ENCODE measurements at regions not wholly inside any gene's neighbourhood (a gene's known extent, or its start where the extent isn't known, plus 50 kb on each side); places are given as distances from the start of the nearest gene placed in this dataset.
A peak's percentile ranks its signal among the peaks of the same experiment; 100 is the strongest.
"Not testable (repeated sequence)": the region's sequence is repeated elsewhere in the genome, so short reads cannot be mapped to it uniquely, and the experiment has no call there.

DNA sequence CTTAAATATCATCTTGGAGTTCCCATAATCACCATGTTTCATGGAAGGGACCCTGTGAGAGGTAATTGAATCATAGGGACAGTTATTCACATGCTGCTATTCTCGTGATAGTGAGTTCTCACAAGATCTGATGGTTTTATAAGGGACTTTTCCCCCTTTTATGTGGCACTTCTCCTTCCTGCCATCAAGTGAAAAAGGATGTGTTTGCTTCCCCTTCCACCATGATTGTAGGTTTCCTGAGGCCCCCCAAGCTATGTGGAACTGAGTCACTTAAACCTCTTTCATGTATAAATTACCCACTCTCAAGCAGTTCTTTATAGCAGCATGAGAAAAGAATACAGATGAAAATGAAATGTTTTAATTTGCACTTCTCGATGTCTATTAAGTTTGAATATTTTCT, 112.0 kb downstream of the ZNF648 start:
- Histone ChIP-seq H3K36me3 (ENCODE audit: control insufficient read depth, insufficient read depth, low read length) (no peaks in the 10 kb centered on the region), H3K27me3 (ENCODE audit: control insufficient read depth, insufficient read depth, low read length) (no peaks in the 10 kb centered on the region), H3K9me3 (ENCODE audit: control insufficient read depth, insufficient read depth, low read length) (no peaks in the 10 kb centered on the region), H3K4me3 (ENCODE audit: low read length) (no peak overlapping the region), H3K4me1 (ENCODE audit: control insufficient read depth, insufficient read depth, low read length) (no peaks in the 10 kb centered on the region), H3K27ac (ENCODE audit: low read length) (no peak overlapping the region)
- no peak for DNase-seq (ENCODE audit: low read depth, low spot score)
- WGBS (ENCODE audit: insufficient coverage, insufficient read length) = no CpG with 5 or more reads among the region's 2 CpGs

DNA sequence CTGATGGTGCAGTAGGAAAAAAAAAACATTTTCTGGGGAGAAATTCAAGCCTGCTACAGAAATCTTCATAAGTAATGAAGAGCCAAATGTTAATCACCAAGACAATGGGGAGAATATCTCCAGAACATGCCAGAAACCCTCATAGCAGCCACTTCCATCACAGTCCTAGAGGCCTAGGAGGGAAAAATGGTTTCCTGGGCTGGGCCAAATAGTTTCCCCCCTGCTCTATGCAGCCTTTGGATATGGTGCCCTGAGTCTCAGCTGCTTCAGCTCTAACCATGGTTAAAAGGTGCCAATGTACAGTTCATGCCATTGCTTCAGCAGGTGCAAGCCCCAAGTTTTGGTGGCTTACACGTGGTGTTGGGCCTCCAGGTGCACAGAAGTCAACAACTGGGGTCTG, 113.1 kb downstream of the ZNF648 start:
- WGBS (ENCODE audit: insufficient coverage, insufficient read length) = no CpG with 5 or more reads among the region's 1 CpG
- DNase-seq (ENCODE audit: low read depth, low spot score) = no peak

DNA sequence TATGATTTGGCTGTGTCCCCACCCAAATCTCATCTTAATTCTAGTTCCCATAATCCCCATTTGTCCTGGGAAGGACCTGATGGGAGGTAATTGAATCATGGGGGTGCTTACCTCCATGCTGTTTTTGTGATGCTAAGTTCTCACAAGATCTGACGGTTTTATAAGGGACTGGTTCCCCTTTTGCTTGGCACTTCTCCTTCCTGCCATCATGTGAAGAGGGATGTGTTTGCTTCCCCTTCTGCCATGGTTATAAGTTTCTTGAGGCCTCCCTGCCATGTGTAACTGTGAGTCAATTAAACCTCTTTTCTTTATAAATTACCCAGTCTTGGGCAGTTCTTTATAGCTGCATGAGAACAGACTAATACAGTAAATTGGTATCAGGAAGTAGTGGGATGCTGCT, 114.1 kb downstream of the ZNF648 start:
- WGBS (ENCODE audit: insufficient coverage, insufficient read length) = no CpG with 5 or more reads among the region's 1 CpG
- DNase-seq (ENCODE audit: low read depth, low spot score) = no peak
- no peaks in the 10 kb centered on the region for H3K27me3 ChIP-seq (ENCODE audit: control insufficient read depth, insufficient read depth, low read length)

More for the DNA sequence above, 113.1 kb downstream of the ZNF648 start:
- no peaks in the 10 kb centered on the region for H3K36me3 ChIP-seq (ENCODE audit: control insufficient read depth, insufficient read depth, low read length)
- no peaks in the 10 kb centered on the region for H3K9me3 ChIP-seq (ENCODE audit: control insufficient read depth, insufficient read depth, low read length)
- no peak overlapping the region for H3K4me3 ChIP-seq (ENCODE audit: low read length)
- H3K4me1 ChIP-seq (ENCODE audit: control insufficient read depth, insufficient read depth, low read length) = no peaks in the 10 kb centered on the region
- no peaks in the 10 kb centered on the region for H3K27me3 ChIP-seq (ENCODE audit: control insufficient read depth, insufficient read depth, low read length)
- H3K27ac ChIP-seq (ENCODE audit: low read length) = no peak overlapping the region

DNA sequence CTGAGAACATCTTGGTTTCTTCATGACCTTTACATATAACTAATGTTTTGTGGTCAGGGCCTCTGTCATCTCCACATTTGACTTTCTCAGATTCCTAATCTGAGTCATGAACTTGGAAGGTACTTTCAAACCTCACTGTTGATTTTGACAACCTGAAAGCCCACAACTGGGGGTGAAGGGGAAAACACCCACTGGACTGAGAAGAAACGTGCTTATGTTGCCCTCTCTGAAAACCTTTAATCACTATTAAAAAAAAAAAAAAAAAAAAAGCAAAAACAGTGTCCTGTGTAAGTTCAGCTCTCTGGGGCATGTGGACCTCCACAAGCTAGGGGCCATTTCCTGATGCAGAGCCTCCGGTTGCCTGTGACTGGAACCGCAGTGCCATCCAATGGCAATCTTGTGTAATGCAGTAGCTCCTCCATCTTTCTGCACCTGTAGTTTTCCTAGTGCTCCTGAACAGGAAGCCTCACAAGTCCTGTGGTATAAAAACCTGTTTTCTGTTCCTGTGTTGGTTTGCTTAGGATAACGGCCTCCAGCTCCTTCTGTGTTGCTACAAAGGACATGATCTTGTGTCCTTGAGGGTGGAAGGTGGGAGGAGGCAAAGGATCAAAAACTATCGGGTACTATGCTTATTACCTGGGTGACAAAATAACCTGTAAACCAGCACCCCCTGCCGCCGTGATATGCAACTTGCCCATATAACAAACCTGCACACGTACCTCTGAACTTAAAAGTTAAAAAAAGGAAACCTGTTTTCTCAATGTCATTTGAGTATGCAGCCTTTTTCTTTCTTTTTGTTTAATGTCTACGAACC, 124.5 kb downstream of the ZNF648 start:
- H3K9me3 ChIP-seq (ENCODE audit: control insufficient read depth, insufficient read depth, low read length) = no peaks in the 10 kb centered on the region
- H3K27ac ChIP-seq (ENCODE audit: low read length) = no peak overlapping the region
- H3K4me3 ChIP-seq (ENCODE audit: low read length) = no peak overlapping the region
- H3K27me3 ChIP-seq (ENCODE audit: control insufficient read depth, insufficient read depth, low read length) = no peaks in the 10 kb centered on the region
- H3K4me1 ChIP-seq (ENCODE audit: control insufficient read depth, insufficient read depth, low read length) = no peaks in the 10 kb centered on the region
- DNase-seq (ENCODE audit: low read depth, low spot score) = peak; percentile 87
- H3K36me3 ChIP-seq (ENCODE audit: control insufficient read depth, insufficient read depth, low read length) = no peaks in the 10 kb centered on the region
- WGBS (ENCODE audit: insufficient coverage, insufficient read length) = no CpG with 5 or more reads among the region's 9 CpGs

More for the DNA sequence above, 114.1 kb downstream of the ZNF648 start:
- Histone ChIP-seq H3K4me3 (ENCODE audit: low read length) (no peak overlapping the region), H3K36me3 (ENCODE audit: control insufficient read depth, insufficient read depth, low read length) (no peaks in the 10 kb centered on the region), H3K27ac (ENCODE audit: low read length) (no peak overlapping the region), H3K4me1 (ENCODE audit: control insufficient read depth, insufficient read depth, low read length) (no peaks in the 10 kb centered on the region), H3K9me3 (ENCODE audit: control insufficient read depth, insufficient read depth, low read length) (no peaks in the 10 kb centered on the region)

DNA sequence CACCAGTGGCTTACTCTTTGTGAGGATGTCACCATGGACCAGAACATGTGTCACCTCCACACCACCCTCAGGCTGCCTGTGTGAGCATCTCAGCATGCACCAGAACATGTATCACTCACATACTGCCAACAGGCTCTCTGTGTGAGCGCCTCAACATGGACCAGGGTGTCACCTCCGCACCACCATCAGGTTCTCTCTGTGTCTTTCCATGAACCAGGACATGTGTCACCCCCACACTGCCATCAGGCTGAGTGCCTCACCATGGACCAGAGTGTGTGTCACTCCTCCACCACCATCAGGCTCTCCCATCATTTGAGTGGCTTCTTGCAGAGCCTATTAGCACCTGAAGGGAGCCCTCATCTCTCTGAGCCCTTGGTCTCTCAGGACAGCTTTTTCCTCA, 125.2 kb downstream of the ZNF648 start:
- WGBS (ENCODE audit: insufficient coverage, insufficient read length) = no CpG with 5 or more reads among the region's 2 CpGs
- DNase-seq (ENCODE audit: low read depth, low spot score) = no peak
- no peaks in the 10 kb centered on the region for H3K36me3 ChIP-seq (ENCODE audit: control insufficient read depth, insufficient read depth, low read length)

DNA sequence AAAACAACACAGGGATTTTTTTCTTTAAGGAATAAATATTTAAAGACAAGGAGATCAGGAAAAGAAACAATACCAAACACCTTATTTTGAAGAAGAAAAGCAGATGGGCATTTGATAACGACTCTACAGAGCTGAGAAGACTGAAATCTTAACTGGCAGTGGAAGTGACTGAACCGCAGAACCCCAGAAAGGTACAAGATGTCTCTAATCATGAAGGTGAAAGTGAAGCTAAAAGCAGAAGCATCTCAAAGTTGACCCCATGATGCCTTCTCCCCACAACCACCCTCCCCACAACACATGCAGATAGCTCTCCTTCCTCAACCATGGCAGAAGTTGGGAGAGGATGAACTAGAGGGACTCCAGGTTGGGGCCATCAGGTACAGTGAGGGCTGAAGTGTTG, 129.6 kb downstream of the ZNF648 start:
- Histone ChIP-seq H3K4me1 (ENCODE audit: control insufficient read depth, insufficient read depth, low read length) (no peaks in the 10 kb centered on the region), H3K27ac (ENCODE audit: low read length) (no peak overlapping the region), H3K4me3 (ENCODE audit: low read length) (no peak overlapping the region), H3K9me3 (ENCODE audit: control insufficient read depth, insufficient read depth, low read length) (no peaks in the 10 kb centered on the region), H3K36me3 (ENCODE audit: control insufficient read depth, insufficient read depth, low read length) (no peaks in the 10 kb centered on the region), H3K27me3 (ENCODE audit: control insufficient read depth, insufficient read depth, low read length) (no peaks in the 10 kb centered on the region)
- no peak for DNase-seq (ENCODE audit: low read depth, low spot score)
- no CpG with 5 or more reads among the region's 2 CpGs for WGBS (ENCODE audit: insufficient coverage, insufficient read length)

More for the DNA sequence above, 125.2 kb downstream of the ZNF648 start:
- Histone ChIP-seq H3K27ac (ENCODE audit: low read length) (no peak overlapping the region), H3K4me1 (ENCODE audit: control insufficient read depth, insufficient read depth, low read length) (no peaks in the 10 kb centered on the region), H3K27me3 (ENCODE audit: control insufficient read depth, insufficient read depth, low read length) (no peaks in the 10 kb centered on the region), H3K9me3 (ENCODE audit: control insufficient read depth, insufficient read depth, low read length) (no peaks in the 10 kb centered on the region), H3K4me3 (ENCODE audit: low read length) (no peak overlapping the region)

DNA sequence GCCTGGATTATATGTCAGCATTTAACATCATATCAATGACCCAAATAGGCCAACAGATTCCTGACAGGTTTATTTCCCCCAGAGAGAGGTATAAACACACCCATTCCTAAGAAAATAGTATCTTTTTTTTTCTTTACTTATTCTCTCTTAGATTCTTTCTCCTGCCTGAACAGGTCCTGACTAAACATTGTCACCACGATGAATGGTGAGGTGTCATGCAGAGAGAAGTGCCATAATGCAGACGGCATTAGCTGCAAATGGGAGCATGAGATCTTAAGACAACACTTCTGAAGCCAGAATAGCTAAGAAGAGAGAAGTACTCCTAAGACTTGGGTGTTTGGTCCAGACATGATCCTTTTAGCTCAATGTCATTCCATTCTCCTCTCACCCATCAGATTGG, 131.3 kb downstream of the ZNF648 start:
- Histone ChIP-seq H3K27ac (ENCODE audit: low read length) (no peak overlapping the region), H3K4me1 (ENCODE audit: control insufficient read depth, insufficient read depth, low read length) (no peaks in the 10 kb centered on the region), H3K9me3 (ENCODE audit: control insufficient read depth, insufficient read depth, low read length) (no peaks in the 10 kb centered on the region), H3K27me3 (ENCODE audit: control insufficient read depth, insufficient read depth, low read length) (no peaks in the 10 kb centered on the region), H3K36me3 (ENCODE audit: control insufficient read depth, insufficient read depth, low read length) (no peaks in the 10 kb centered on the region), H3K4me3 (ENCODE audit: low read length) (no peak overlapping the region)
- no CpG with 5 or more reads among the region's 2 CpGs for WGBS (ENCODE audit: insufficient coverage, insufficient read length)
- DNase-seq (ENCODE audit: low read depth, low spot score) = no peak

DNA sequence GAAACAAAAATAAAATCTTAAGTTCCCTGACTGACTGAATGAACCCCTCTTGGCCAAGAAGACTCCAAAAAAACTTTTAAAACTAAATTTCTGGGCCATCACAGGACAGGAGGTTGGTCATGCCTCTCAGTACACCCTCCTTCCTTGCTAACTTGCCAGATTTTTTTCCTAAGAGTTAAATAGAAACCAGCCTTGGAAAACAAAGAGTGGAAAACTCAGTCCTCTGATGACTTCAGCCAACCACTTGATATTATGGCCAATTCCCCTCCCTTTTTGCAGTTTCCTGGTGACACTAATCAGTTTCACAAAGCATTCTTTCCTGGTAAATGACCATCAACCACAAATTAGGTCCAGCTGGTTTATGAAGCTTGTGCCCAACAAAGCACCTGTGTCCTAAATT, 134.8 kb downstream of the ZNF648 start:
- H3K27me3 ChIP-seq (ENCODE audit: control insufficient read depth, insufficient read depth, low read length) = no peaks in the 10 kb centered on the region
- H3K27ac ChIP-seq (ENCODE audit: low read length) = no peak overlapping the region

DNA sequence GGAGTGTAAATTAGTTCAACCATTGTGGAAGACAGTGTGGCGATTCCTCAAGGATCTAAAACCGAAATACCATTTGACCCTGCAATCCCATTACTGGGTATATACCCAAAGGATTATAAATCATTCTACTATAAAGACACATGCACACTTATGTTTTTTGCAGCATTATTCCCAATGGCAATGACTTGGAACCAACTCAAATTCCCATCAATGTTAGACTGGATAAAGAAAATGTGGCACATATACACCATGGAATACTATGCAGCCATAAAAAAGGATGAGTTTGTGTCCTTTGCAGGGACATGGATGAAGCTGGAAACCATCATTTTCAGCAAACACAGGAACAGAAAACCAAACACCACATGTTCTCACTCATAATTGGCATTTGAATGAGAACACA, 137.5 kb downstream of the ZNF648 start:
- H3K36me3 ChIP-seq (ENCODE audit: control insufficient read depth, insufficient read depth, low read length); H3K4me3 ChIP-seq (ENCODE audit: low read length); H3K4me1 ChIP-seq (ENCODE audit: control insufficient read depth, insufficient read depth, low read length); DNase-seq (ENCODE audit: low read depth, low spot score); H3K27me3 ChIP-seq (ENCODE audit: control insufficient read depth, insufficient read depth, low read length); H3K9me3 ChIP-seq (ENCODE audit: control insufficient read depth, insufficient read depth, low read length); H3K27ac ChIP-seq (ENCODE audit: low read length): not testable (repeated sequence)
- WGBS (ENCODE audit: insufficient coverage, insufficient read length) = no CpG with 5 or more reads among the region's 2 CpGs

More for the DNA sequence above, 134.8 kb downstream of the ZNF648 start:
- H3K36me3 ChIP-seq (ENCODE audit: control insufficient read depth, insufficient read depth, low read length) = no peaks in the 10 kb centered on the region
- DNase-seq (ENCODE audit: low read depth, low spot score) = no peak
- no peaks in the 10 kb centered on the region for H3K9me3 ChIP-seq (ENCODE audit: control insufficient read depth, insufficient read depth, low read length)
- no peaks in the 10 kb centered on the region for H3K4me1 ChIP-seq (ENCODE audit: control insufficient read depth, insufficient read depth, low read length)
- H3K4me3 ChIP-seq (ENCODE audit: low read length) = no peak overlapping the region

DNA sequence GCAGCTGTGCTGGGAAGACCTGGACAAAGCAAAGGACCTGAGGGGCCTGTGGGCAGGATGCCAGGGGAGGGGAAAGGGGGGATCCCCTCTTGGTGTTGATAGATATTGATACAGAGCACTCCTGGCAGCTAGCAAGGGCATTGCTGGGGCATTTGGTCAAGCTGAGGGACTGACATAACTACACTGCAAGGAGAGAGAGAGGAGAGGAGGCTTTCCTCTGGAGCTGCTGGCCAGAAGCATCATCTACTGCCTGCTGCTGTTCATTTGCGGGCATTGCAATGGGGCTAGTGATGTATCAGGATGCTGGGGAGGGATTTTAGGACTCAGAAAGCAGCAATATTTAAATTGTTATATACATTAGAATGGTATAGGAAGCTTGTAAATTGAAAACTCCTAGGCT, 142.0 kb downstream of the ZNF648 start:
- no peaks in the 10 kb centered on the region for H3K36me3 ChIP-seq (ENCODE audit: control insufficient read depth, insufficient read depth, low read length)
- no peak for DNase-seq (ENCODE audit: low read depth, low spot score)
- no CpG with 5 or more reads among the region's 1 CpG for WGBS (ENCODE audit: insufficient coverage, insufficient read length)
- no peak overlapping the region for H3K27ac ChIP-seq (ENCODE audit: low read length)
- no peaks in the 10 kb centered on the region for H3K4me1 ChIP-seq (ENCODE audit: control insufficient read depth, insufficient read depth, low read length)
- no peaks in the 10 kb centered on the region for H3K9me3 ChIP-seq (ENCODE audit: control insufficient read depth, insufficient read depth, low read length)
- no peak overlapping the region for H3K4me3 ChIP-seq (ENCODE audit: low read length)
- H3K27me3 ChIP-seq (ENCODE audit: control insufficient read depth, insufficient read depth, low read length) = no peaks in the 10 kb centered on the region

DNA sequence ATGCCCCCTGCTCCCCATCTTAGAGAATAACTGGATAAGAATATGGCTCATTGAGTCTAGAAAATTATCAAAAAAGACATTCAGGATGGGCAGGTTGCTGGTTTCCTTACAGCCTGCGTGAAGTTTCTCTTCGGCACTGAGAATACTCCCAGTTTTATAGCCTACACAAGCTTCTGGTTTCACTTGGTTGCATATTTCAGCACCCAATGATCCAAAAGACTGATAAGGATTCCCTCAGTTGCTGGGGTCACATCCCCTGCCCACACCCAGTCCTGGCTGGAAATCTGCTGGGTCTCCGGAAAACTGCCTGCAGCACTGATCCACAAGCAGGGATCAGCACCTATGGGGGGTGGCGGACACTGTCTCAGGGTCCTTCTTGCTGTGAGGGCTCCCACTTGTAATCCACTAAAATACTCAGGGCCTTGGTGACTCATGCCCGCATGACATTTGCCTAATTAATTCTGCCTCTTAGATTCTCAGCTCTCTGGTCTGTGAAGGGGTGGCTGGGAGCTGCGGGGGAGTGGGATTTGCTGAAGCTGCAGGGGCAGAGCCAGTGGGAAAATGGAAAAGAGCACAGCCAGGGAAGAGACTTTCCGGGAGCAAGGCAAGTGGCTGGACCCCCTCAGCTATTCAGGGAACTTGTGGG, 142.5 kb downstream of the ZNF648 start:
- Histone ChIP-seq H3K9me3 (ENCODE audit: control insufficient read depth, insufficient read depth, low read length) (no peaks in the 10 kb centered on the region), H3K4me3 (ENCODE audit: low read length) (no peak overlapping the region), H3K27ac (ENCODE audit: low read length) (no peak overlapping the region), H3K27me3 (ENCODE audit: control insufficient read depth, insufficient read depth, low read length) (no peaks in the 10 kb centered on the region), H3K4me1 (ENCODE audit: control insufficient read depth, insufficient read depth, low read length) (no peaks in the 10 kb centered on the region), H3K36me3 (ENCODE audit: control insufficient read depth, insufficient read depth, low read length) (no peaks in the 10 kb centered on the region)
- WGBS (ENCODE audit: insufficient coverage, insufficient read length) = no CpG with 5 or more reads among the region's 7 CpGs
- DNase-seq (ENCODE audit: low read depth, low spot score) = no peak

Data from iPS DF 6.9 (cell line).